ENCODE measurements at regions not wholly inside any gene's neighbourhood (a gene's known extent, or its start where the extent isn't known, plus 50 kb on each side); places are given as distances from the start of the nearest gene placed in this dataset.
A peak's percentile ranks its signal among the peaks of the same experiment; 100 is the strongest.
"Not testable (repeated sequence)": the region's sequence is repeated elsewhere in the genome, so short reads cannot be mapped to it uniquely, and the experiment has no call there.

- Histone ChIP-seq H3K4me1 (ENCODE audit: insufficient read depth, insufficient read length) (peaks cover 2% of the 10 kb centered on the region), H3K9me3 (ENCODE audit: insufficient read depth, low read length) (peaks cover 17% of the 10 kb centered on the region), H3K27me3 (ENCODE audit: insufficient read depth, insufficient read length) (peaks cover 35% of the 10 kb centered on the region), H3K36me3 (ENCODE audit: insufficient read depth, insufficient read length, low read length) (no peaks in the 10 kb centered on the region), H3K4me3 (ENCODE audit: insufficient read length, low read depth) (no peak overlapping the region), H3K9ac (ENCODE audit: insufficient read length, low read depth) (no peak overlapping the region)
- TF ChIP-seq ZNF274 (IDR thresholded peaks at IDR 0.05; ENCODE audit: low read depth, low read length) (no peak), YY1 (IDR thresholded peaks at IDR 0.05; ENCODE audit: insufficient read depth, insufficient read length) (no peak), SUZ12 (IDR thresholded peaks at IDR 0.05; ENCODE audit: extremely low read depth, insufficient read depth, insufficient read length) (no peak)
- DNase-seq (ENCODE audit: low read depth, low spot score): no peak
Measured at GRCh38 chr19:23474172-23474571, 78.9 kb upstream of the ZNF91 start.

DNA sequence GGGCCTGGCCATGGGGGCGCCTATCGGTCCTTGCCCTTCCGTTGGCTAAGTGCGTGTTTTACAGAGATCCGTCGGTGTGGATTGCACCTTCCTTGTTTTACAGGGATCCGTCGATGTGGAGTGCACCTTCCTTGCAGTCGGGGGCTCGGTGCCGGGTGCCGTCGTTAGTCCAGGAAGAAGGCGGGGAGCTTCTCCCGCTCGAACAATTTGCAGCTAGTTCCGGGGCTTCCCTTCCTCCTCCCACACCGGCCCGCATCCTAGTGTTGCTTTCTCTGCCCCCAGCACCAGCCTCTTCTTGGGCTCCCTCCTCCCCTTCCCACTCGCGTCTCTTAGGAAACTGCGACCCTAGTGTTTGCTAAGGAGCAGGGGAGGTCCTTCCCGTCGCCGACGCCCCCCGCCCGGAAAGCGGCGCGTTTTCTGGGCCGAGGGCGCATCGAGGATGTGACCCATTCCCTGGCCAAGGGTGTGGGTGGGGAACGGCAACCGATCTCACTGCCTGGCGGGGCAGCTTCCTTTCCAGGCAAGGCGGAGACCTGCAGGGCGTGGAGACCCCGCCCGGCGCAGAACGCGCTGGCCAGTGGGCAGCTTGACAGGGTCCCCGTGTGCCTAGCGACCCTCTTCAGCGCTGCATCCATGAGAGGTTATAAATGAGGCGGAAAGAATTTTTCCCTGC, 75.7 kb upstream of the ZNF91 start:
- Histone ChIP-seq H3K9me3 (ENCODE audit: insufficient read depth, low read length) (peaks cover 11% of the 10 kb centered on the region), H3K36me3 (ENCODE audit: insufficient read depth, insufficient read length, low read length) (no peaks in the 10 kb centered on the region), H3K27me3 (ENCODE audit: insufficient read depth, insufficient read length) (peaks cover 67% of the 10 kb centered on the region), H3K4me3 (ENCODE audit: insufficient read length, low read depth) (peak overlapping the region; percentile 36), H3K9ac (ENCODE audit: insufficient read length, low read depth) (peak overlapping the region; percentile 70), H3K4me1 (ENCODE audit: insufficient read depth, insufficient read length) (peaks cover 2% of the 10 kb centered on the region)
- TF ChIP-seq SUZ12 (IDR thresholded peaks at IDR 0.05; ENCODE audit: extremely low read depth, insufficient read depth, insufficient read length) (peak; percentile 37), ZNF274 (IDR thresholded peaks at IDR 0.05; ENCODE audit: low read depth, low read length) (no peak)
- DNase-seq (ENCODE audit: low read depth, low spot score): no peak

DNA sequence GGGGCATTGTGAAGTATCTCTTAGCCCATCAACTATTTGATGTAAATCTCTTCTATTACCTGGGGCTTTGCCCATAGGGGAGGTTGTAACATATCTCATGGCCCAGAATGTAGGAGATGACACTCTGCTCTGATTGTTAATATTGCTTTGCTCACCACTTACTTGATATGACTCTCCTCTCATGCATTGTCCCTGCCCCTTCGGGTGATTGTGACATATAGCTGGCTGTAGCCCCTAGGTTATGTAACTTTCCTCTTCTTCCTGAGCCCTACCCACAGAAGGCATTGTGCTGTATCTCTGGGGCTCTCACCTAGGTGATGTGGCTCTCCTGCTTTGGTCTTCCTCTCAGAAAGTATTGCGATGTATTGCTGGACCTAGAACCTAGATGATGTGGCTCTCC, 69.1 kb upstream of the ZNF91 start:
- not testable (repeated sequence) for H3K9me3 ChIP-seq (ENCODE audit: insufficient read depth, low read length); H3K36me3 ChIP-seq (ENCODE audit: insufficient read depth, insufficient read length, low read length); DNase-seq (ENCODE audit: low read depth, low spot score); H3K4me3 ChIP-seq (ENCODE audit: insufficient read length, low read depth); H3K9ac ChIP-seq (ENCODE audit: insufficient read length, low read depth); H3K4me1 ChIP-seq (ENCODE audit: insufficient read depth, insufficient read length)
- peaks cover 56% of the 10 kb centered on the region for H3K27me3 ChIP-seq (ENCODE audit: insufficient read depth, insufficient read length)

DNA sequence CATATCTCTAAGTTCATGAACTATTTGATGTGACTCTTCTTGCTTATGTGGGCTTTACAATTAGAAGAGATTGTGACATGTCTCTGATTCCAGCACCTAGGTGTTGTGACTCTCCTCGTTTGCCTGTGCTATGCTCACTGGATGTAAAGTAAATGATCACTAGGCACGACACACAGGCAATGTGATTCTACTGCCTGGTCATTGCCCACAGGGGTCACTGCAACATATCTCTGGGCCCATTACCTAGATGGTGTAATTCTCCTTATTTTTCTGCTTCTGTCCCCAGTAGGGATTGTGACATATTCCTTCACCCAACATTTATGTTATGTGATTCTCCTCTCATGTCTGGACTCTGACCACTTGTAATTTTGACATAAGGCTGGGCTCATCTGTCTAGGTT, 65.8 kb upstream of the ZNF91 start:
- Histone ChIP-seq H3K9me3 (ENCODE audit: insufficient read depth, low read length) (no peaks in the 10 kb centered on the region; the same call in 1 of the 2 replicates), H3K36me3 (ENCODE audit: insufficient read depth, insufficient read length, low read length) (no peaks in the 10 kb centered on the region), H3K27me3 (ENCODE audit: insufficient read depth, insufficient read length) (peaks cover 24% of the 10 kb centered on the region), H3K9ac (ENCODE audit: insufficient read length, low read depth) (no peak overlapping the region), H3K4me1 (ENCODE audit: insufficient read depth, insufficient read length) (no peaks in the 10 kb centered on the region), H3K4me3 (ENCODE audit: insufficient read length, low read depth) (no peak overlapping the region)
- DNase-seq (ENCODE audit: low read depth, low spot score): no peak
- TF ChIP-seq ZNF274 (IDR thresholded peaks at IDR 0.05; ENCODE audit: low read depth, low read length): no peak
- no peak for TF ChIP-seq YY1 (IDR thresholded peaks at IDR 0.05; ENCODE audit: insufficient read depth, insufficient read length)
- TF ChIP-seq SUZ12 (IDR thresholded peaks at IDR 0.05; ENCODE audit: extremely low read depth, insufficient read depth, insufficient read length): no peak

- H3K4me1 ChIP-seq (ENCODE audit: insufficient read depth, insufficient read length): no peaks in the 10 kb centered on the region
- DNase-seq (ENCODE audit: low read depth, low spot score): no peak
- no peaks in the 10 kb centered on the region; the same call in 1 of the 2 replicates for H3K9me3 ChIP-seq (ENCODE audit: insufficient read depth, low read length)
- no peak overlapping the region for H3K9ac ChIP-seq (ENCODE audit: insufficient read length, low read depth)
- H3K4me3 ChIP-seq (ENCODE audit: insufficient read length, low read depth): no peak overlapping the region
- no peak for TF ChIP-seq ZNF274 (IDR thresholded peaks at IDR 0.05; ENCODE audit: low read depth, low read length)
- TF ChIP-seq SUZ12 (IDR thresholded peaks at IDR 0.05; ENCODE audit: extremely low read depth, insufficient read depth, insufficient read length): no peak
- TF ChIP-seq YY1 (IDR thresholded peaks at IDR 0.05; ENCODE audit: insufficient read depth, insufficient read length): no peak
- peaks cover 19% of the 10 kb centered on the region for H3K27me3 ChIP-seq (ENCODE audit: insufficient read depth, insufficient read length)
- H3K36me3 ChIP-seq (ENCODE audit: insufficient read depth, insufficient read length, low read length): no peaks in the 10 kb centered on the region
Measured at GRCh38 chr19:23460656-23461055, 65.4 kb upstream of the ZNF91 start.
